ENCODE measurements at regions not wholly inside any gene's neighbourhood (a gene's known extent, or its start where the extent isn't known, plus 50 kb on each side); places are given as distances from the start of the nearest gene placed in this dataset.

DNA sequence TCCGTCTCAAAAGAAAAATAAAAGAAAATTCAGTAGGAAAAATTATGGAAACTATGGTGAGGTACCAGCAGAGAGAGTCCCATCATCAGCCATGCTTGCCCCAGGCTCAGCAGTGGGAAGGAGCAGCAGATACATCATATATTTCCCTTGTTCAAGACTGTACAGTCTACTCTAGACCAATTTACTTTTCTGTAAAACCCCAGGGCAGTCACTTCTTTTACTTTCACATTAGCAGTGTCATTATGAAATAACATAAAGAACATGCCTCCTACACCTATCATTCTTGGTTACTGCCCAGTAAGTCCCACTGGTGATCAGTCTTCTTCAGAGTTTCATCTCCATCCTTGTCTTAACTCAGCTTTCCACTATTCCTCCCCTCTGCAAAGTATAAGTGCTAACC lies 1145.0 kb downstream of the MAT2B start:
- DNase-seq: no peak

DNA sequence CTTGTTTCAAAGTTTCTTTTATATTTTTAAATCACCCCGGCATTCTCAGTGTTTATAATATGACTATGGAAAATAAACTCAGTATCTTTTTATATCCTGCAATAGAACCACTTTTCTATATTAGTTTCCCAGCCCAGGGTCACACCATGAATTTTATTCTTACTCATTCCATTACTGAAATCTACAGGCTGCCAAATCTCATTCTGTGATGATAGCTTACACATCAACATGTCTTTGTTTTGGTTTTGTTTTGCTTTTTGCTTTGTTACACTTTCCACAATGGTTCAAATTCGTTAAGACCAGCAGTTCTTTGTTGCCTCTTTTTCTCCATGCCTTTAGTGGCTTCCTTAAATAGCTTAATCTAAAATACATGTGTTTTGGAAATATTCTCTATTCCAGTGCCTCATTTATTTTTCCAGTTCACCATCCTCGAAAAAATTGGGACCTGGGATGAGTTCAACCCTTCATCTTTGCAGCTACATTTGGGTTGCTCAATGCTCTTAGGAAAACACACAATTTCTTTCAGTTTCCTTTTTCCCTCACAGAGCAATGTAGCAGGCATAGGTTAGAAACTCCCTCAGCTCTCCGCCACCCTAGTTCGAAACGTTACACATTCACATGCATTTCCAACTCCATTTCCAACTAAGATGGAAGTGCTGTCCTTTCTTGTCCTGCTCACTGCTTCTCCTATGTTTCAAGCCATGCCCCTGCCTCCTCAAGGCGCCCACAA lies 1146.3 kb downstream of the MAT2B start:
- no peak for DNase-seq

DNA sequence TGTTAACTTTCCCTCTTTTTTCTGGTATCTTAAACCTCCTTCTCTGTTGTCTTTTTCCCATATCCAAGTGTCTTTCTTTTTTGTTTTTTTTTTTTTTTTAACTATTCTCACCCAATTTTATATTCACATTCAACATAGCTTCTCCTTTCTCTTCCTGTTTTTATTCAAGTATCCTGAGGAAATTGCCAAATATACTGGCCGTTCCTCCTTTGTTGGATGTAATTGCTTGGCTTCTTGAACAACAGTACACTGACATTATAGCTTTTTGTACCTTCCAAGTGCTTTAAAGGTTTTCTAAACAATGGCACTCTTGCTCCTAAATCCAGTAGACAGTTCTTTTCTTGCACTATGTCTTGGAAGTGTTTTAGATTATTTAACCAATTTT lies 1146.8 kb downstream of the MAT2B start:
- no peak for DNase-seq

DNA sequence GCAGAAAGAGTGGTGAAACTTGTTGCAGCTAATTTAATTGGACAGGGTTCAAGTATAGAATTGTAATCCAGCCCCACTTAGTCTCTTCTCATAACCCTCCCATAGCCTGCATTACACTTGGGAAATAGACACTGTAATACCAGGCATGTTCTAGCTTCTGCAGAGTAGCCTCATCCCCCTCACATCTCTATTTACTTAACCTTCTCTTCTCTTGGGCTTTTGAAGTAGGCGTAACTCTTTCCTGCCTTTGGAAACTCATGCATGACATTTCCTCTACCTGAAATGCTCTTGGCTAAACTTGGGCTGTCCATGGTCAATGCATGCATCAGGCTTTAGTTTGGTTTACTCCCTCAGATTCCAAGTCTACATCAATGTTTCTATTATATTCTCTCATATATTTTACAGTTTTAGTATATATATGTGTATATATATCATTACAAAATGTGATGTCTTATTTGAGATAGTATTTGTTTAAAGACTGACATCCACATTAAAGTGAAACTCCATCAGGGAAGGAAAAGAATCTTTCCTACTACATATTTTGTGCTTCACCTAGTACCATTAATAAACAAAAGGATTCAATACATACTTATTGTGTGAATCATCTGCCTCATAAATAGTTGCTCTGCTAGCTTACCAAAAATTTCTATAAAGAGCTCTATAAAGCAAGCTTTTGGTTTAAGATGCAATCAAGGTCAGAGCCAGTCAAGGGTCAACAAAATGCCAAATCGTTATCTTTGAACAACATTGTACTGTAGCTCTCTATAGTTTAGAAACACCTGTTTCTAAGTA lies 1158.0 kb downstream of the MAT2B start:
- DNase-seq: no peak

DNA sequence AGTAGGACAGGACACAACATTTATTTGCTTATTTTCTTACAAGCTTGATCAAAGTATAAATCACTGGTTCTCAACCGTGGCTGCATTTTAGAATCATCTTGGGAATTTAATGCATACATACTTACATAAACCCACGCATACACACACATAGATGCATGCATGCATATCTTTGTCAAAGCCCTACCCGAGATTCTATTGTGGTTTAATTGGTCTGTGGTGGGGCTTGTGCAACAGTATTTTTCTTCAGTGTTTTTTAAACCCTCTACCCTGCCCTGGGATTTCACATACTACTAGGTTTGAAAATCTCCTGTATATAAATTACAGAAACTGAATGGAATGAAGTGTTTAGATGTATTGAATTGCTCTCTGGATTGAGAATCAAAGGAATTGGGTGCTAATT lies 1166.2 kb downstream of the MAT2B start:
- no peak for DNase-seq

DNA sequence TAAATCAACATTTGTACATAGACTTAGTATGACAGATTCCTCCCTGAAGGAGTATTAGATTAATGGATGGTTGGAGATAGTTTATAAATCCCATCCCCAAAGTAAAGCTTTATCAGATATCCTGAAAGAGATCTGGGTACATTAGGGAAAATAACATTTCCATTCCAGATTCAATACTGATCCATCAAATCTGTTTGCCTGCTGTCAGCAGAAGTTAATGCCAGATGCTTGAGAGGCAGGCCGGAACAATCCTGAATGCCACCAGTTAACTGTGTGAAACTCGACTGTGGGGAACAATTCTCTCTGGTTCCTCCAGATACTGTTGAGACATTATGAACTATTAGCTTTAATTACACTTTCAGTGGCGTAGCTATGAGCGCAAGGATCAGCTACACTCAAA lies 1166.8 kb downstream of the MAT2B start:
- DNase-seq: no peak

DNA sequence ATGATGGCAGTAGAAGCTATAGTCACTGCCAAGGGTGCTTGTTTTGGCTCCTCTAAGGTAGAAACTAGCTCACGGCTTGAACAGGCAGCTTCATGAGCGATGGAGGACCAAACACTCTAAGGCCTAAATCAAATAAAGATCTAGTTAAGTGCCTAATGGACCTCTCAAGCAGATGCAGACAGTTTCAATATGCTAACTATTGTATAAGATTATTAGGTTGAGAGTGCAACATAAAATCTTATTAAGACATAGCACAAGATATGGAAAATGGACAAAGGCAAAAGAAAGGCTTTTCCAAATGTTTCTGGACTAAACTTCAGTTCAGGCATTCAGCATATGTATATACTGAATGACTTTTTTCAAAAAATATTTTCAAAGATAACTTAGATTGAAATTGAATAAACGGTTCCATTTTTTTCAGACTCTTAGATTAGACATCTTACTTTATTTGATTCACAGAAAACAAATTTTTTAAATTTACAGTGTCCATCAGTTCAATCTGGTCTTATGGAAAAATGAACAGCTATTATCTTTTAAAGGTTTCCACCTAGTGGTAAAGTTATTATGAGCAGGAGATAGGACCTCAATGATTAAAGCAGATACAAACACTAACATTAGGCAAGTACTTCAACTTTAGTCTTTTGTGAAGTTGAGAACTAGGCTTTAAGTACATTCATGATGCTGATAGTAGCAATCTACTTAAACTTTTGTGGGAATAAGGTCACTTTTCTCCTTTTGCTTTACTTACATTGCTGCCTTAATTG lies 1167.7 kb downstream of the MAT2B start:
- no peak for DNase-seq

DNA sequence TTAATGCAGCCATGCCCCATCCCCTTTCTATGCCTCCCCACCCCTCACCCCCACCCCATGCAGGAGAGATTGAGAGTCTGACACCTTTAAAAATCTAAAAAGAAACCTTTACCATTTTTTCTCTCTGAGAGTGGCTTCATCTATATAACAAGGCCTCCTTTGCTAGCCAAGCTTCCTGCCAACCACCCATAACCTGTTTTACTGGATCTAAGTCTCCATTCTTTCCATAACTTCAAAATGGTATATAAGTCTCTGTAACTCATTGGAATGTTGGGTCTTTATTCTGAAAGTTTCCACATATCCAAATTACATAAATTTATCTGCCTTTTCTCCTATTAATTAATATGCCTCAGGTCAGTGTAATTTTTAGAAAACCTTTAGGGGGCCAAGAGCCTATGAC lies 1174.0 kb downstream of the MAT2B start:
- DNase-seq: no peak

DNA sequence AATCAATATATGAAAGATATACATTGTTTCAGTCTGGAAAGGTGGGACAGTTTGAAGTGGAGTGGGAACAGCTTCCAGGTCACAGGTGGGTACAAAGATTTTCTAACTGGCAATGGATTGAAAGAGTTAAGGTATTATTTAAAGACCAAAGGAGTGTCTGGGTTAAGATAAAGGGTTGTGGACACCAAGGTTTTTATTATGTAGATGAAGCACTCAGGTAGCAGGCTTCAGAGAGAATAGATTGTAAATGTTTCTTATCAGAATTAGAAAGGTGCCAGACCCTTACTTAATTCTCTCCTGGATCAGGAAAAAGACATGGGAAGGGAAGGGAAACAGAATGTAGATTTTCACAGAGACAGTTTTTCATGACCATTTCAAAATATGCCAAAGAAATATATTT lies 1174.8 kb downstream of the MAT2B start:
- DNase-seq: no peak

DNA sequence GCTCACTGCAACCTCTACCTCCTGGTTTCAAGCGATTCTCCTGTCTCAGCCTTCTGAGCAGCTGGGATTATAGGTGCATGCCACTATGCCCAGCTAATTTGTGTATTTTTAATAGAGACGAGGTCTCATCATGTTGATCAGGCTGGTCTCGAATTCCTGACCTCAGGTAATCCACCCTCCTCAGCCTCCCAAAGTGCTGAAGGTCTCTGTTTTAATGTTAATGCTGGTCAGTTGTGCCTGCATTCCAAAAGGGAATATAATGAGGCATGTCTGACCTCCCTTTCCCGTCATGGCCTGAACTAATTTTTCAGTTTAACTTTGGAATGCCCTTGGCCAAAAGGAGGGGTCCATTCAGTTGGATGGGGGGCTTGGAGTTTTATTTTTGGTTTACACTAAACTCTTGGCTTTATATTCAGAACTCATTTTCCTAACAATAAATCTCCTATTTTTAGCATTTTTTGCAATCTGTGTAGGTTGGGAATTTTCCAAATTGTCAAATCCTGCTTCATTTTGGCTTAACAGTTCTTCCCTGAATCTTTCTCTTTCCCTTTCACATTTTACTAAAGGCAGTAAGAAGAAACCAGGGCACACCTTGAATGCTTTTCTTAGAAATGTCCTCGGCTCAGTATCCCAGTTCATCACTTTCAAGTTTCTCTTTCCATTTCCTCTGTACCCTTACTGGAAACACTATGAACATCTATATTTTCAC lies 1175.5 kb downstream of the MAT2B start:
- DNase-seq: no peak

DNA sequence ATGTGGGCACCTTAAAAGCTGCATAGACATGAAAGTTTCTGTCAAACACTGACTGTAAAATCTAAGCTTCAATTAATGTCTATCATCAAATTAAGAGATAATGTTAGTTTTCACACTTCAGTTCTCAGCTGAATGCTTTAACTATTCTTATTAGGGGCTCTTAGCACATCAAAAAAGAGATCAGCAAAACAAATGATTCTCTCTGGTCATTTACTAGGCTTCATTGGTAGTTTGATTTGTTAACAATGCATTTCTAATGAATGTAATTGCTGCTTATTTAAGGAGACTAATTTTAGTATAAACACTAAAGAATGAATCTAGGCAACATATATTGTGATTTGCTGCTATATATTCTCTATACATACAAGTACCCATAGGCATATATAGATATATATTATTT lies 1182.0 kb downstream of the MAT2B start:
- DNase-seq: no peak

DNA sequence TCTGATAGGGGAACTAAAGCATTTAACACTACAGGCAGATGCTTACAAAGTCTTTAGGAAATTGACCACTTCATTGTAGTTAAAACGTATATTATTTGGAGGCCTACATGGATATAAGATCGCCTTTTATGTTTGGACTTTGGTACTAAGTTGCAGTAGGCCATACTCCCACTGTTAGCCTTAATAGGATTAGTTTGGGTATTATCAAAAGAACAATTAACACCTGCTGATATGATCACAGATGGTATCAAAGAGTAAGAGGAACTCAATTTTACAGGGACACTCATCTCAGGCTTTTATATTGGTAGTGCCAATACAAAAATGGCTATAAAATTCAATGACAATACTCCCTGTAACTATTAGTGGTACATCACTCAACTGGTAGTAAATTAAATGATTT lies 1183.0 kb downstream of the MAT2B start:
- DNase-seq: no peak

DNA sequence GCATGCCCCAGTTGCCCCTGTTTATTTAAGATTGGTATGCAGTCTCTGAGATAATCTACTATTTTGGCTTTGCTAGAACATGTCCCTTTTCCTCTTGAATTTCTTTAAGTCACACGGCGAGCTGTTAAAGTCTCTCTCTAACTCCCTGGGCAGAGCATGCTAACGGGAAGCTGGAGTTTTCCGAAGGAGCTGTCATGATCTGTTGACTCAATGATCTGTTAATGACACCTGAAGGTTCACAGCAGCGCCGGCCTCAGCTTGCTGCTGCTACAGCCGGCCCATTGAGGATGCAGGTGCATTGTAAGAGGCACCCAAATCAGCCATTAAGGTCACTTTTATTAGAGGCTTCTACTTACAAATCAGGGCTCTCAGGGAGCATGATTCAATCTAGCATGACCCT lies 1203.4 kb downstream of the MAT2B start:
- DNase-seq: no peak

DNA sequence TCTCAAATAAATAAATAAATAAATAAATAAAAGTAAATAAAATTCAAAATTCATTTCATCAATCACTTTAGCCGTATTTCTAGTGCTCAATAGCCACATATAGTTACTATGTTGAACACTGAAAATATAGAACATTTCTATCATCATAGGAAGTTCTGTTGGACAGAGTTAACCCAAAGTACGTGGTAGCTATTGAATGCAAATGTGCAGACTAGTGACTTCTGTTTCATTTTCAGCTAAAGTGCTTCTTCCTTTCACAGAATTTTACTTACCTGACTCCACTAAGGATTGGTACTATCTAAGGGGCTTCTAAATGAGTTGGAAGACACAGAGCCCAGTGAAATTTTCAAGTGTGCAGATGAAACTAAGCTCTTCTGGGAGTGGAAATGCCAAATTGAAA lies 1208.3 kb downstream of the MAT2B start:
- DNase-seq: no peak

DNA sequence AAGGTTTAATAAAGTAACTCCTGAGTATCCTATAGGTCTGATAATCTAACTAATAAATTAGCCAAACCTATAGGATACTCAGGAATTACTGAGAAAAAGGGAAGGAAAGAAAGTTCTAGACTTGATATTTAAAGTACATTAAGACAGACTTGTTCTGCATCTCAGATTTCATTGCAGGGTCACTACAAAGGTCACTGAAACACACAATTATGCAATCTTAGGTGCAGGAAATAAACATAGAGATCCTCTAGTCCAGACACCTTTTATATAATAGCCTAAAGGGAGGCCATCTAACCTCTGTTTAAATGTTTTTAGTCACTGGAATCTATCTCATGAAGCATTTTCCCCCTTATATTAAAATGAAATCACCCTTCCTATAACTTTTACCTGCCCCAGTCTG lies 1215.7 kb downstream of the MAT2B start:
- no peak for DNase-seq

DNA sequence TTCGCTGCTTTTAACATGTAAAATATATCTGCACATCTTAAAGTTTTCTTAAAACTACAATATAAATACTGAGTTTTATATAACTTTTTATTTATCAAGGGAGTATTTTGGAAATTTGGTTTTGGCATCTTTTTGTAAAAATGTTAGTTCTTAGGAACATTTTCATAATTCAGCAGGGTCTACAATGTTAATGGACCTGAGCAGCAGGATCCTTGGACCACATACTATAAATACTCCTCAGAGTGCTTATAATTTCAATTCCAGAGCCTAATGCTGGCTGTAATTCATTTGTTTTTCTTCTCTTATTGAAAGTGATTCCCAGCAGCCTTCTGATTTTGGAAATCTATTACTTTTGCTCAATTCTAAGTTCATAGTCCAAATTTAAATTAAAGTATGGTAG lies 1216.2 kb downstream of the MAT2B start:
- no peak for DNase-seq

DNA sequence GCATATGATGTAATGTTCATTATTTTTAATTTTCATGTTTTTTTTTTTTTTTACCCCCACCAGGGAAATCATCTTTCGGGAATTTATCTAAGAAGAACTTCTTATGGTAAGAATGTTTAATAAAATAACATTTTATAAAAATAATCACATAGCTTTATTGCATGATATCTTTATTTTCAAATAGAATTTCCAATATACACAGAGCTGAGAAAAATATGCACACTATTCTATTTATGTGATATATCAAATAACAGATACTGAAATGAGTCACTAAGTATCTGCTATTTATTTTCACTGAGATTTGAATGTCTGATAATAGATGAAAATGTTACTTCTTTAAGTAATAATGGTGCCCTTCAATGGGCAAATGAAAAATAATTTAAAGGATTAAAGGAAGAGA lies 1217.3 kb downstream of the MAT2B start:
- no peak for DNase-seq

DNA sequence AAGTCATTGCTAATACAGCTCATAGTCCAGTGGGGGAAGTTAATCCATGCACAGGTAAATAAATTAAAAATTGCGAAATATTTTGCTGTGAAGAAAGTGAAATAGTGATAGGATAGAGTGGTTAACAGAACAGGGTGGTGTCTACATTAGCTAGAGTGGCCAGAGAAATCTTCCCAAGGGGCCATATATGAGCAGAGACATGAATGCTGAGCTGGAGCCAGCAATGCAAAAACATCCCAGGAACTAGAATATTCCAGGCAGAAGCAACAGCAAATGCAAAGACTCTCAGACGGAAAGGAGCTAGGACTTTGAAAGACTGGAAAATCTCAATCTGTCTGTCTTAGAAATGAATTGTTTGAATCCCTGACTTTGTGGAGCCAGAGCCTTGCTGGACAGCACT lies 1221.6 kb downstream of the MAT2B start:
- no peak for DNase-seq

DNA sequence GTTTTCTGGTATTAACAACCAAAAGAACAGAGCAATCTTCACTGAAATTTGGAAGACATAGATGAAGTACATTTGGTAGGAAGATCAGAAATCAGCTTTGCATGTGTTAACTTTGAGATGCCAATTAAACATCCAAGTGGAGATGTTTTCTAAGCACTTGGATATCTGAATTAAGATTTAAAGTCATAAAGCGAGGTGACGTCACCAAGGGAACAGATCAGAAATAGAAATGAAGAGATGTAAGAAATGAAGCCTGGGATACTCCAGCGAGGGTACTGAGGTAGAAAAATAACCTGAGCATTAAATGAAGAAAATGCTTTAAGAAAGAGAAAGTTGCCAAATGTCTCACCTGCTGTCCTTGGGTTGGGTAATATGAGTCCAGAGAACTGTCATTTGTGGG lies 1223.3 kb downstream of the MAT2B start:
- DNase-seq: no peak

DNA sequence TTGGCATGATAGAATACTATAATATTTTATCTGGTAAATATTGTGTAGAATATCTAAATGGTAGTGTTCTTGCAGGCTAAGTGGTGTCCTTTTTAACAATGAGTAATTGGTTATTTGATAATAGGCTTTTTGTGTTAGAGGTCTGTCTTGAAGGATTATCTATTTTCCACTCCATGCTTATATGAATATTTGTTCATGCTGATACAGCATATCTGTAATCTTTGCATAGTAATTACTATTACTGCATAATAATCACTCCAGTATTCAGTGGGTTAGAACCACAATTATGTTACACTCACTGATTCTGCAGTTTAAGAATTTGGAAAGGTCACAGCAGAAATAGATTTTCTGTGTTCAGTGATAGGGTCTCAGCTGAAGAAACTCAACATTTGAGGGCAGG lies 1229.9 kb downstream of the MAT2B start:
- no peak for DNase-seq

DNA sequence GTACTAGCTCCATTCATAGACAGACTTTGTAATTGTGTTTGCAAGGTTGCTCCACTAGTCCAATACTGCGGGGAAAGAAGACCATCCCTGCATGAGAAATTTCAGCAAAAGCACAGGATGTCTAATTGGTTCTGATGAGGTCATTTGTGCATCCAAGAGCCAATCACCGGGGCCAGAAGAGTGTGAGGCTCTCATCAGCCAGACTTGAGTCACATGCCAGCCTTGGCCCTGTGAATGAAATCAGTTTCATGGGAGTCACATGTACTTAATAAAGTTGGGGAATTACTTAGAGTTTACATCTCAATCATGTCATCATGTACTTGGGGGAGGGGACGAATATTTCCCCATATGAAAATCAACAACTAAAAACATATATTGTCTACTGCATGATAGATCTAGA lies 1236.0 kb downstream of the MAT2B start:
- DNase-seq: no peak

DNA sequence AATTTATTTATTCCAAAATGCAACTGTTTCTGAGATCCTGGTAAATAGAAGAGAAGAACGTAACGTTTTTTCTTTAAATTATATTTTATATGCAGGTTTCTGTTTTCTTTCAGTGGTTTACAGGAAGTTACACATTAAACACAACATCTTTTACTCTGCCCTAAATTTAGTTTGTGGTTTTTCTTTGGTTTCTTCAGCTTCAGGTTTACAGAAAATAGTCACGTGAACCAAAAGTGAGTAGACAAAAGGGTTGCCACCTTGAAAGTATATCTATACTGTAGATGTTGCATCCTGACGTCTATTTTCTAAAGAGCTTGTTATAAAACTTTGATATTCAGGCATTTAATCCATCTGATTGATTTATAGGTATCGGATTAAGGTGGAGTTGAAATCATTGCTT lies 1236.6 kb downstream of the MAT2B start:
- no peak for DNase-seq

DNA sequence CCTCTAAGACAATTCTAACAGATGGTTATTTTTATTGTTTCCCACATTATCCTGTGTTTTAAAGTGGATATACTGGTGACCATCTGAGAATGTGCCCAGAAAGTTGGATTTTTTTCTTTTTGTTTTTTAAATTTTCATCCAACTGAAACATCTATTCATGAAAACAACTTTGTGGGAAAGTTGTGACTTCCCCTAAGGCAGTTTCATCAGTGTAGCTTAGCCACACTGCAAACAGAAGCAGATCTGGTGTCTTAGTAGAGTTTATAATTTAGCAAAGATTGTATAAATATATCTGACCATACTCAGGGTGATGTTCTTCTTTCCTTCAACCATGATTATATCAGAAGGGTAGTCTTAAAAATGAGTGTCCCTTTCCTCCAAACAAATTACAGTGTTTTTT lies 1241.3 kb downstream of the MAT2B start:
- DNase-seq: no peak
